ENCODE measurements at regions not wholly inside any gene's neighbourhood (a gene's known extent, or its start where the extent isn't known, plus 50 kb on each side); places are given as distances from the start of the nearest gene placed in this dataset.
"Not testable (repeated sequence)": the region's sequence is repeated elsewhere in the genome, so short reads cannot be mapped to it uniquely, and the experiment has no call there.

- DNase-seq = no peak
Observed at GRCh38 chr15:35937380-35937779, 391.4 kb upstream of the DPH6 start.

GRCh38 chr15:35944945-35945585, 399.1 kb upstream of the DPH6 start:
- DNase-seq = no peak

- no peak for DNase-seq
Observed at GRCh38 chr15:35953424-35953823, 407.5 kb upstream of the DPH6 start.

GRCh38 chr15:35956056-35956455, 410.1 kb upstream of the DPH6 start:
- no peak for DNase-seq

GRCh38 chr15:35958021-35958420, 412.1 kb upstream of the DPH6 start:
- no peak for DNase-seq

- DNase-seq = no peak
Observed at GRCh38 chr15:35958975-35959374, 413.0 kb upstream of the DPH6 start.

GRCh38 chr15:35963326-35963725, 417.4 kb upstream of the DPH6 start:
- DNase-seq = no peak

- DNase-seq = no peak
Observed at GRCh38 chr15:35966781-35967180, 420.8 kb upstream of the DPH6 start.

GRCh38 chr15:35967968-35968367, 422.0 kb upstream of the DPH6 start:
- DNase-seq = not testable (repeated sequence)

GRCh38 chr15:35973029-35973428, 427.1 kb upstream of the DPH6 start:
- DNase-seq = no peak

GRCh38 chr15:35974052-35974451, 428.1 kb upstream of the DPH6 start:
- DNase-seq = no peak

GRCh38 chr15:35975941-35976340, 430.0 kb upstream of the DPH6 start:
- no peak for DNase-seq

- DNase-seq = no peak
Observed at GRCh38 chr15:35979608-35980007, 433.6 kb upstream of the DPH6 start.

- no peak for DNase-seq
Observed at GRCh38 chr15:35980719-35981118, 434.8 kb upstream of the DPH6 start.

GRCh38 chr15:35986191-35986721, 440.3 kb upstream of the DPH6 start:
- DNase-seq = no peak

- no peak for DNase-seq
Observed at GRCh38 chr15:35987056-35987455, 441.1 kb upstream of the DPH6 start.

GRCh38 chr15:35991386-35991785, 445.4 kb upstream of the DPH6 start:
- DNase-seq = no peak

GRCh38 chr15:35992791-35993190, 446.8 kb upstream of the DPH6 start:
- no peak for DNase-seq

- no peak for DNase-seq
Observed at GRCh38 chr15:35993196-35993595, 447.2 kb upstream of the DPH6 start.

- no peak for DNase-seq
Observed at GRCh38 chr15:35994876-35995275, 448.9 kb upstream of the DPH6 start.

GRCh38 chr15:35998663-35999602, 453.0 kb upstream of the DPH6 start:
- no peak for DNase-seq

- DNase-seq = no peak
Observed at GRCh38 chr15:36004891-36005490, 459.0 kb upstream of the DPH6 start.

- DNase-seq = no peak
Observed at GRCh38 chr15:36005542-36005941, 459.6 kb upstream of the DPH6 start.

- DNase-seq = no peak
Observed at GRCh38 chr15:36007699-36008098, 461.7 kb upstream of the DPH6 start.
